GM23338 (cell line): ENCODE measurements at regions not wholly inside any gene's neighbourhood (a gene's known extent, or its start where the extent isn't known, plus 50 kb on each side); places are given as distances from the start of the nearest gene placed in this dataset.

ENCODE experiments used
- ATAC-seq: fragments of 200-7000 bp; cut with Tn5 transposase; 3 replicates; pipeline ENCODE4 v1.9.1; 2020
- DNase-seq: peaks from one replicate; pipeline ENCODE4 v3.0.0-alpha.2; 2015; ENCODE audit warnings: low spot score
- H2AFZ ChIP-seq: fragments of 200-600 bp; sonication (generic); 2 replicates; pipeline ENCODE4 v1.8.0; 2016; ENCODE audit warnings: antibody characterized with exemption, mild to moderate bottlenecking, moderate library complexity
- H3F3A ChIP-seq: fragments of 200-600 bp; sonication (generic); replicated peaks from 2 replicates; pipeline ENCODE4 v1.8.0; 2017; ENCODE audit warnings: antibody characterized with exemption, mixed run types, low read depth
- H3K27ac ChIP-seq: fragments of 200-600 bp; sonication (generic); 2 replicates; pipeline ENCODE4 v1.6.1; 2016; ENCODE audit warnings: low read depth
- H3K27me3 ChIP-seq: fragments of 200-600 bp; sonication (generic); 2 replicates; pipeline ENCODE4 v1.8.0; 2016; ENCODE audit warnings: mild to moderate bottlenecking, mixed run types, moderate library complexity; ENCODE audit not compliant: insufficient read depth
- H3K36me3 ChIP-seq: fragments of 200-600 bp; sonication (generic); 2 replicates; pipeline ENCODE4 v1.8.0; 2016; ENCODE audit warnings: mild to moderate bottlenecking; ENCODE audit not compliant: insufficient read depth
- H3K4me1 ChIP-seq: fragments of 200-600 bp; sonication (generic); 2 replicates; pipeline ENCODE4 v1.8.0; 2016; ENCODE audit warnings: mild to moderate bottlenecking, moderate library complexity; ENCODE audit not compliant: insufficient read depth
- H3K4me2 ChIP-seq: fragments of 200-600 bp; sonication (generic); 2 replicates; pipeline ENCODE4 v1.7.1; 2017; ENCODE audit warnings: mixed run types
- H3K4me3 ChIP-seq: fragments of 200-600 bp; sonication (generic); 2 replicates; pipeline ENCODE4 v1.6.1; 2016; ENCODE audit warnings: mixed run types
- H3K79me2 ChIP-seq: fragments of 200-600 bp; sonication (generic); replicated peaks from 2 replicates; pipeline ENCODE4 v1.8.0; 2017; ENCODE audit warnings: mild to moderate bottlenecking; ENCODE audit not compliant: insufficient read depth
- H3K9me2 ChIP-seq: fragments of 200-600 bp; sonication (generic); 2 replicates; pipeline ENCODE4 v1.8.0; 2017; ENCODE audit not compliant: insufficient read depth
- H4K20me1 ChIP-seq: fragments of 200-600 bp; sonication (generic); replicated peaks from 2 replicates; pipeline ENCODE4 v1.8.0; 2017; ENCODE audit warnings: mild to moderate bottlenecking; ENCODE audit not compliant: insufficient read depth
- H3K27ac Mint-ChIP-seq: 2 replicates; pipeline ENCODE4 v1.8.0; 2020; ENCODE audit warnings: inconsistent platforms, mild to moderate bottlenecking, moderate library complexity, mixed read lengths
- H3K27me3 Mint-ChIP-seq: 3 replicates; pipeline ENCODE4 v1.8.0; 2022; ENCODE audit warnings: low read depth, mild to moderate bottlenecking, moderate library complexity, mixed read lengths, inconsistent platforms; ENCODE audit not compliant: insufficient read depth, poor library complexity
- H3K36me3 Mint-ChIP-seq: 3 replicates; pipeline ENCODE4 v1.8.0; 2021; ENCODE audit warnings: low read depth, mild to moderate bottlenecking, inconsistent platforms, moderate library complexity, mixed read lengths
- H3K4me1 Mint-ChIP-seq: 3 replicates; pipeline ENCODE4 v1.8.0; 2020; ENCODE audit warnings: mild to moderate bottlenecking, inconsistent platforms, mixed read lengths
- H3K4me3 Mint-ChIP-seq: 3 replicates; pipeline ENCODE4 v1.8.0; 2021; ENCODE audit warnings: moderate library complexity, mild to moderate bottlenecking, inconsistent platforms, mixed read lengths
- H3K9me3 Mint-ChIP-seq: 3 replicates; pipeline ENCODE4 v1.8.0; 2020; ENCODE audit warnings: moderate library complexity, mild to moderate bottlenecking, inconsistent platforms, mixed read lengths
- CREB1 ChIP-seq: fragments of 250-450 bp; sonication (Bioruptor Pico); IDR thresholded peaks from 2 replicates; pipeline ENCODE4 v1.5.0; 2020; ENCODE audit warnings: low read depth, mild to moderate bottlenecking, moderate library complexity
- EZH2 ChIP-seq: fragments of 200-600 bp; sonication (generic); IDR thresholded peaks from one replicate; pipeline ENCODE4 v1.8.0; 2017; ENCODE audit warnings: antibody characterized with exemption, mild to moderate bottlenecking, low read depth; ENCODE audit not compliant: unreplicated experiment
- EZH2phosphoT487 ChIP-seq: fragments of 200-600 bp; sonication (generic); IDR thresholded peaks from one replicate; pipeline ENCODE4 v1.8.1; 2018; ENCODE audit warnings: antibody characterized with exemption; ENCODE audit not compliant: unreplicated experiment
- NANOG ChIP-seq: IDR thresholded peaks from 2 replicates; pipeline ENCODE4 v1.6.1; 2016; ENCODE audit warnings: antibody characterized with exemption, borderline replicate concordance
- POLR2AphosphoS5 ChIP-seq: IDR thresholded peaks from 2 replicates; pipeline ENCODE4 v1.6.1; 2016; ENCODE audit warnings: antibody characterized with exemption, low read depth
- STAT1 ChIP-seq: IDR thresholded peaks from one replicate; pipeline ENCODE4 v1.6.1; 2016; ENCODE audit warnings: antibody characterized with exemption; ENCODE audit not compliant: unreplicated experiment
- ZNF114 ChIP-seq: fragments of 250-450 bp; sonication (Bioruptor Pico); IDR thresholded peaks from 2 replicates; pipeline ENCODE4 v1.5.0; 2020; ENCODE audit warnings: mild to moderate bottlenecking, moderate library complexity
- TF ChIP-seq, protein P1 (sequence below): IDR thresholded peaks from one replicate; pipeline ENCODE4 v1.6.1; 2018; ENCODE audit warnings: antibody characterized with exemption; ENCODE audit not compliant: unreplicated experiment
- TF ChIP-seq, protein P2 (sequence below), 2 experiments: fragments of 200-600 bp in 1 of 2; sonication (generic) in 1 of 2; conservative IDR thresholded peaks; 2 replicates each; pipeline versions ENCODE4 v1.5.1 to v1.6.1; 2016 to 2017; ENCODE audit warnings: antibody characterized with exemption in 2 of 2, low read depth in 2 of 2, mild to moderate bottlenecking in 2 of 2, moderate library complexity in 1 of 2
- TF ChIP-seq, protein P3 (sequence below): fragments of 250-450 bp; sonication (Bioruptor Pico); IDR thresholded peaks from 2 replicates; pipeline ENCODE4 v1.5.0; 2020; ENCODE audit warnings: mild to moderate bottlenecking, moderate library complexity

DNA sequence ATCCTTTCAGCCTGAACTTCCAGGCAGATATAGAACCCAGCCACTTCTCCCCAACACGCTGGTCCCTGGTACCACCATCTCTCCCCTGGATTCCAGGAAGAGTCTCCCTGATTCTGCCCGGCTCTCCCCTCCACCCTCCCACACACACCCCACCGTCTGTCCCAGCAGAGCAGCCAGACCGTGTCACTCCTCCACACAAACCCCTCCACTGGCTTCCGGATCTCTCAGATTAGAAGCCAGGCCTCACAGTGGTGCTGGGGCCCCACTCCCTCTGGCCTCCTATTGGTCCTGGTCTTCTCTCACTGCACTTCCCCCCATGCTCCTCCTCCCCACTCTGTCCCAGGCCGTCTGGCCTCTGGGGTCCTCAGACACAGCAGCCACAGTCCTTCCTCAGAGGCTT lies 52.4 kb upstream of the CDKN3 start:
- Mint-ChIP-seq H3K4me1 (peaks cover 30% of the 10 kb centered on the region), H3K36me3 (no peaks in the 10 kb centered on the region), H3K4me3 (no peak overlapping the region), H3K27ac (no peak overlapping the region), H3K9me3 (no peaks in the 10 kb centered on the region; the same call in 2 of the 3 replicates), H3K27me3 (peaks cover 2% of the 10 kb centered on the region)
- Histone ChIP-seq H3K79me2 (no peaks in the 10 kb centered on the region), H3K36me3 (no peaks in the 10 kb centered on the region), H3F3A (no peaks in the 10 kb centered on the region), H3K27me3 (no peaks in the 10 kb centered on the region), H3K27ac (no peak overlapping the region), H3K4me3 (no peak overlapping the region), H3K4me2 (no peak overlapping the region), H3K9me2 (0 out of 2 replicates have a peak, but pooled peaks cover 2% of the 10 kb centered on the region), H2AFZ (no peak overlapping the region), H3K4me1 (peaks cover 25% of the 10 kb centered on the region), H4K20me1 (no peaks in the 10 kb centered on the region)
- no peak for ATAC-seq
- TF ChIP-seq ZNF114 (CRISPR knock-in tag) (no peak), NANOG (no peak), STAT1 (no peak), EZH2 (no peak), EZH2phosphoT487 (no peak)
- TF ChIP-seq, protein P1, sequence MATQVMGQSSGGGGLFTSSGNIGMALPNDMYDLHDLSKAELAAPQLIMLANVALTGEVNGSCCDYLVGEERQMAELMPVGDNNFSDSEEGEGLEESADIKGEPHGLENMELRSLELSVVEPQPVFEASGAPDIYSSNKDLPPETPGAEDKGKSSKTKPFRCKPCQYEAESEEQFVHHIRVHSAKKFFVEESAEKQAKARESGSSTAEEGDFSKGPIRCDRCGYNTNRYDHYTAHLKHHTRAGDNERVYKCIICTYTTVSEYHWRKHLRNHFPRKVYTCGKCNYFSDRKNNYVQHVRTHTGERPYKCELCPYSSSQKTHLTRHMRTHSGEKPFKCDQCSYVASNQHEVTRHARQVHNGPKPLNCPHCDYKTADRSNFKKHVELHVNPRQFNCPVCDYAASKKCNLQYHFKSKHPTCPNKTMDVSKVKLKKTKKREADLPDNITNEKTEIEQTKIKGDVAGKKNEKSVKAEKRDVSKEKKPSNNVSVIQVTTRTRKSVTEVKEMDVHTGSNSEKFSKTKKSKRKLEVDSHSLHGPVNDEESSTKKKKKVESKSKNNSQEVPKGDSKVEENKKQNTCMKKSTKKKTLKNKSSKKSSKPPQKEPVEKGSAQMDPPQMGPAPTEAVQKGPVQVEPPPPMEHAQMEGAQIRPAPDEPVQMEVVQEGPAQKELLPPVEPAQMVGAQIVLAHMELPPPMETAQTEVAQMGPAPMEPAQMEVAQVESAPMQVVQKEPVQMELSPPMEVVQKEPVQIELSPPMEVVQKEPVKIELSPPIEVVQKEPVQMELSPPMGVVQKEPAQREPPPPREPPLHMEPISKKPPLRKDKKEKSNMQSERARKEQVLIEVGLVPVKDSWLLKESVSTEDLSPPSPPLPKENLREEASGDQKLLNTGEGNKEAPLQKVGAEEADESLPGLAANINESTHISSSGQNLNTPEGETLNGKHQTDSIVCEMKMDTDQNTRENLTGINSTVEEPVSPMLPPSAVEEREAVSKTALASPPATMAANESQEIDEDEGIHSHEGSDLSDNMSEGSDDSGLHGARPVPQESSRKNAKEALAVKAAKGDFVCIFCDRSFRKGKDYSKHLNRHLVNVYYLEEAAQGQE, result no peak
- no peak for DNase-seq

DNA sequence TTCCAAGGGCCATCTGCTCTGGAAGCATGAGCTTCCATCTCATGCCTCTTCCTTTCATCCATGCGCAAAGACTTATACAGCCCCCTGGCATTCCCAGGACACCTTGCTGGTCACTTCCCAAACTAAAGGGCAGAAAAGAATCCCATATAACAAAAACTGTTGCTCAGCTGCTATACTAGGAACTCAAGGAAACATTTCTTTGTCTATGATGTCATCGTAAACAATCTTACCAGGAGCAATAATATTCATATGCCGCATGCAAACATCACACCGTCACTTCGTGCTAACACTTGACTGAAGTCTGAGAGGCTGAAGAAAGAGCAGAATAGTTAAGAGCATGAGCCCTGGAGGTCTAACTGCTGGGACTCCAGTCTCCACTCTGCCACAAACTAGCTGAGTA lies 50.5 kb upstream of the CDKN3 start:
- ATAC-seq, result no peak
- H2AFZ ChIP-seq, result no peak overlapping the region
- no peaks in the 10 kb centered on the region for H3K36me3 ChIP-seq
- no peak for DNase-seq
- H3K79me2 ChIP-seq, result no peaks in the 10 kb centered on the region
- H3K27me3 ChIP-seq, result no peaks in the 10 kb centered on the region
- no peak overlapping the region for H3K4me3 ChIP-seq
- no peaks in the 10 kb centered on the region for H3K36me3 Mint-ChIP-seq
- 0 out of 2 replicates have a peak, but pooled peaks cover 2% of the 10 kb centered on the region for H3K9me2 ChIP-seq
- peaks cover 2% of the 10 kb centered on the region for H3K27me3 Mint-ChIP-seq
- H3F3A ChIP-seq, result no peaks in the 10 kb centered on the region
- H3K9me3 Mint-ChIP-seq, result no peaks in the 10 kb centered on the region; the same call in 2 of the 3 replicates
- no peak overlapping the region for H3K4me3 Mint-ChIP-seq
- peaks cover 25% of the 10 kb centered on the region for H3K4me1 Mint-ChIP-seq
- no peak overlapping the region for H3K27ac ChIP-seq
- H3K4me1 ChIP-seq, result peaks cover 21% of the 10 kb centered on the region
- no peaks in the 10 kb centered on the region for H4K20me1 ChIP-seq
- H3K4me2 ChIP-seq, result no peak overlapping the region
- H3K27ac Mint-ChIP-seq, result no peak overlapping the region
- TF ChIP-seq CREB1 (CRISPR knock-in tag) (no peak), STAT1 (no peak), POLR2AphosphoS5 (no peak)
- TF ChIP-seq, protein P2, sequence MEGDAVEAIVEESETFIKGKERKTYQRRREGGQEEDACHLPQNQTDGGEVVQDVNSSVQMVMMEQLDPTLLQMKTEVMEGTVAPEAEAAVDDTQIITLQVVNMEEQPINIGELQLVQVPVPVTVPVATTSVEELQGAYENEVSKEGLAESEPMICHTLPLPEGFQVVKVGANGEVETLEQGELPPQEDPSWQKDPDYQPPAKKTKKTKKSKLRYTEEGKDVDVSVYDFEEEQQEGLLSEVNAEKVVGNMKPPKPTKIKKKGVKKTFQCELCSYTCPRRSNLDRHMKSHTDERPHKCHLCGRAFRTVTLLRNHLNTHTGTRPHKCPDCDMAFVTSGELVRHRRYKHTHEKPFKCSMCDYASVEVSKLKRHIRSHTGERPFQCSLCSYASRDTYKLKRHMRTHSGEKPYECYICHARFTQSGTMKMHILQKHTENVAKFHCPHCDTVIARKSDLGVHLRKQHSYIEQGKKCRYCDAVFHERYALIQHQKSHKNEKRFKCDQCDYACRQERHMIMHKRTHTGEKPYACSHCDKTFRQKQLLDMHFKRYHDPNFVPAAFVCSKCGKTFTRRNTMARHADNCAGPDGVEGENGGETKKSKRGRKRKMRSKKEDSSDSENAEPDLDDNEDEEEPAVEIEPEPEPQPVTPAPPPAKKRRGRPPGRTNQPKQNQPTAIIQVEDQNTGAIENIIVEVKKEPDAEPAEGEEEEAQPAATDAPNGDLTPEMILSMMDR (conservative IDR thresholded peaks at IDR 0.05; ENCODE audit: low read depth in 2 of 2), result no peak
- TF ChIP-seq, protein P3, sequence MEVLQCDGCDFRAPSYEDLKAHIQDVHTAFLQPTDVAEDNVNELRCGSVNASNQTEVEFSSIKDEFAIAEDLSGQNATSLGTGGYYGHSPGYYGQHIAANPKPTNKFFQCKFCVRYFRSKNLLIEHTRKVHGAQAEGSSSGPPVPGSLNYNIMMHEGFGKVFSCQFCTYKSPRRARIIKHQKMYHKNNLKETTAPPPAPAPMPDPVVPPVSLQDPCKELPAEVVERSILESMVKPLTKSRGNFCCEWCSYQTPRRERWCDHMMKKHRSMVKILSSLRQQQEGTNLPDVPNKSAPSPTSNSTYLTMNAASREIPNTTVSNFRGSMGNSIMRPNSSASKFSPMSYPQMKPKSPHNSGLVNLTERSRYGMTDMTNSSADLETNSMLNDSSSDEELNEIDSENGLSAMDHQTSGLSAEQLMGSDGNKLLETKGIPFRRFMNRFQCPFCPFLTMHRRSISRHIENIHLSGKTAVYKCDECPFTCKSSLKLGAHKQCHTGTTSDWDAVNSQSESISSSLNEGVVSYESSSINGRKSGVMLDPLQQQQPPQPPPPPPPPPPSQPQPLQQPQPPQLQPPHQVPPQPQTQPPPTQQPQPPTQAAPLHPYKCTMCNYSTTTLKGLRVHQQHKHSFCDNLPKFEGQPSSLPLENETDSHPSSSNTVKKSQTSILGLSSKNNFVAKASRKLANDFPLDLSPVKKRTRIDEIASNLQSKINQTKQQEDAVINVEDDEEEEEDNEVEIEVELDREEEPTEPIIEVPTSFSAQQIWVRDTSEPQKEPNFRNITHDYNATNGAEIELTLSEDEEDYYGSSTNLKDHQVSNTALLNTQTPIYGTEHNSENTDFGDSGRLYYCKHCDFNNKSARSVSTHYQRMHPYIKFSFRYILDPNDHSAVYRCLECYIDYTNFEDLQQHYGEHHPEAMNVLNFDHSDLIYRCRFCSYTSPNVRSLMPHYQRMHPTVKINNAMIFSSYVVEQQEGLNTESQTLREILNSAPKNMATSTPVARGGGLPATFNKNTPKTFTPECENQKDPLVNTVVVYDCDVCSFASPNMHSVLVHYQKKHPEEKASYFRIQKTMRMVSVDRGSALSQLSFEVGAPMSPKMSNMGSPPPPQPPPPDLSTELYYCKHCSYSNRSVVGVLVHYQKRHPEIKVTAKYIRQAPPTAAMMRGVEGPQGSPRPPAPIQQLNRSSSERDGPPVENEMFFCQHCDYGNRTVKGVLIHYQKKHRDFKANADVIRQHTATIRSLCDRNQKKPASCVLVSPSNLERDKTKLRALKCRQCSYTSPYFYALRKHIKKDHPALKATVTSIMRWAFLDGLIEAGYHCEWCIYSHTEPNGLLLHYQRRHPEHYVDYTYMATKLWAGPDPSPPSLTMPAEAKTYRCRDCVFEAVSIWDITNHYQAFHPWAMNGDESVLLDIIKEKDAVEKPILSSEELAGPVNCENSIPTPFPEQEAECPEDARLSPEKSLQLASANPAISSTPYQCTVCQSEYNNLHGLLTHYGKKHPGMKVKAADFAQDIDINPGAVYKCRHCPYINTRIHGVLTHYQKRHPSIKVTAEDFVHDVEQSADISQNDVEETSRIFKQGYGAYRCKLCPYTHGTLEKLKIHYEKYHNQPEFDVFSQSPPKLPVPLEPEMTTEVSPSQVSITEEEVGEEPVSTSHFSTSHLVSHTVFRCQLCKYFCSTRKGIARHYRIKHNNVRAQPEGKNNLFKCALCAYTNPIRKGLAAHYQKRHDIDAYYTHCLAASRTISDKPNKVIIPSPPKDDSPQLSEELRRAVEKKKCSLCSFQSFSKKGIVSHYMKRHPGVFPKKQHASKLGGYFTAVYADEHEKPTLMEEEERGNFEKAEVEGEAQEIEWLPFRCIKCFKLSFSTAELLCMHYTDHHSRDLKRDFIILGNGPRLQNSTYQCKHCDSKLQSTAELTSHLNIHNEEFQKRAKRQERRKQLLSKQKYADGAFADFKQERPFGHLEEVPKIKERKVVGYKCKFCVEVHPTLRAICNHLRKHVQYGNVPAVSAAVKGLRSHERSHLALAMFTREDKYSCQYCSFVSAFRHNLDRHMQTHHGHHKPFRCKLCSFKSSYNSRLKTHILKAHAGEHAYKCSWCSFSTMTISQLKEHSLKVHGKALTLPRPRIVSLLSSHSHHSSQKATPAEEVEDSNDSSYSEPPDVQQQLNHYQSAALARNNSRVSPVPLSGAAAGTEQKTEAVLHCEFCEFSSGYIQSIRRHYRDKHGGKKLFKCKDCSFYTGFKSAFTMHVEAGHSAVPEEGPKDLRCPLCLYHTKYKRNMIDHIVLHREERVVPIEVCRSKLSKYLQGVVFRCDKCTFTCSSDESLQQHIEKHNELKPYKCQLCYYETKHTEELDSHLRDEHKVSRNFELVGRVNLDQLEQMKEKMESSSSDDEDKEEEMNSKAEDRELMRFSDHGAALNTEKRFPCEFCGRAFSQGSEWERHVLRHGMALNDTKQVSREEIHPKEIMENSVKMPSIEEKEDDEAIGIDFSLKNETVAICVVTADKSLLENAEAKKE, result no peak
